ENCODE measurements at regions not wholly inside any gene's neighbourhood (a gene's known extent, or its start where the extent isn't known, plus 50 kb on each side); places are given as distances from the start of the nearest gene placed in this dataset.
"Not testable (repeated sequence)": the region's sequence is repeated elsewhere in the genome, so short reads cannot be mapped to it uniquely, and the experiment has no call there.

DNA sequence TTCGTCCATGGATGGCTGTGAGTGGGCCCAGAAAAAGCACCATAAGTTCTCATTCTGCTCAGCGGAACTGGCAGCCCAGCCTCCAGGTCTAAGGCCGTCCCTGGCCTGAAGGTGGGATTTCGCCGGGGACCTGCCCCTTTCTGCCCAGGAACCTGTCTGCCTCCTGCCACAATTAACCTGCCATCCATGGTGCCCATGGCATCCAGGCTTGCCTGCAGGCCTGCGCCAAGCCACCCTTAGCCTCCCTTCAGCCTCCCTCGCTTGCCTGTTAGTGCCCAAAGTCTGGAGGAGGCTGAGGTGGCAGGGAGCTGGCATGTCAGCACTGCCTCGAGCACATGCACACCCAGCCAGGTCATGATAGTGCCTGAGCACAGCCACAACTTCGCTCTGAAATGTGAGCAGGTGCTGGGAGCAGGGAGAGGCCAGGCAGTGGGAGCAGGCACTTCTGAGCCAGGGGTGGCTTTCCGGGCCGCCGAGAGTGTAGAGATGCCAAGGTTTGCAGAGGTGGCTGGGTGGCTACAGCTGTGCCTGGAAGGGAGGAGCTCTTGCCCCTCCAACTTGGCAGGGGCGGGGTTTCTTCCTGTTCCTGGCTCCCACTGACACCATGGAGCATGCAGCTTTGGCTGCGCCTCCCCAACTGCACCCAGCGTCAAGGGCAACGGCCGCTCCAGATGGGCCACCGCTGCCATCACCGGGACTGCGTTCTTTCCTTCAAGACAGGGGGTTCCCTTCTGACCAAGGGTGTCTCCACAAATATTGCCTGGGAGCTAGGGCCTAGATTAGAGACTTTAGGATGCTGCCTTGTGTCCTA, 648.9 kb upstream of the VRK2 start:
- in situ Hi-C loops (cut with HindIII; ENCODE audit: low sequenced_read_pairs), result no loop called here

DNA sequence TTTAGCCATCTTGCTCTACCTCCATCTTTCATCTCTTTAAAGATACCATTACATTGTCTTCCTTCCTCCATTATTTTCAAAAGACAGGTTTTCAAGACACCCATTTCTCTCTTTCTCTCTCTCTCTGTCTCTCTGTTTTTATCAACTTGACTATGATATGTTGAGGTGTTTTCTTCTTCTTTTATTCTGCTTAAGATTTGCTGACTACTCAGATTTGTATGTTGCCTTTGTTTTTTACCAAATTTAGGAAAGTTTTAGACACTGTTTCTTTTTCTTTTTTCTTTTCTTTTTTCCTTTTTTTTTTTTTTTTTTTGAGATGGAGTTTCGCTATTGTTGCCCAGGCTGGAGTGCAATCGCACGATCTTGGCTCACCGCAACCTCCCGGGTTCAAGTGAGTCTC, 647.5 kb upstream of the VRK2 start:
- in situ Hi-C loops (cut with HindIII; ENCODE audit: low sequenced_read_pairs), result no loop called here

GRCh38 chr2:57402096-57402495, 644.5 kb upstream of the VRK2 start:
- in situ Hi-C loops (cut with HindIII; ENCODE audit: low sequenced_read_pairs), result no loop called here

GRCh38 chr2:57402755-57403154, 643.9 kb upstream of the VRK2 start:
- in situ Hi-C loops (cut with HindIII; ENCODE audit: low sequenced_read_pairs), result no loop called here

DNA sequence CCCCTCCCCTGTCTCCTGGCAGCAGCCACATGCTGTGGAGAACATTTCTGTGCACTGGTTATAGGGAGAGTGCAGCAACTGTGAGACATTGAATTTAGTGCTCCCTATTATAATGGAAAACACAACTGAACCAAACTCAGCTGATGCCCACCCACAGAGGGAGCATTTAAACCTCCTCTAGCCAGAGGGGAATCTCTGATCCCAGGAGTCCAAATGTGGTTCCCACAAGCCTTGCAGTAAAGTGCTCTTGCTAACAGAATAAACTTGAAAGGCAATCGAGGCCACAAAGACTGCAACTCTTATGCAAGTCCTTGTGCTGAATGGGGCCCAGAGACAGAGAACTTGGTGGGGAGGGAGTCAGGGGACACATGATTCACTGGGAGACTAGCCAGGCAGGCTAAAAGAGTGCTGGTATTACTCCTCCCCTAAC, 638.8 kb upstream of the VRK2 start:
- in situ Hi-C loops (cut with HindIII; ENCODE audit: low sequenced_read_pairs), result no loop called here

DNA sequence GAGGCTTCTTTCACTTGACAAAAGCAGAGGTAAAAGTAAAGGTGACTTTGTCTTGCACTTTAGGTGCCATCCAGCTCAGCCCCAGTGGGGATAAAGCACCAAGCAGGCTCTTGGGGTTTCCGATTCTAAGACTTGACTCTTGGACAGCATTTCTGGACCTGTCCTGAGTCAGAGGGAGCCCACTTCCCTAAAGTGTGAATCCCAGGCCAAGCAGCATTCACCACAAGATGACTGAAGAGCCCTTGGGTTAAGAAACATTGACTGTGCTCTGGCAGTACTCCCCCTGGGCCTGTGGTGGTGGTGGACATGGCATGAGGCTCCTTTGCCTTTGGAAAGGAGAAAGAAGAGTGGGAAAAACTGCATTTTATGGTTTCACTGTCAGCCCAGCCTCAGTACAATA, 638.0 kb upstream of the VRK2 start:
- in situ Hi-C loops (cut with HindIII; ENCODE audit: low sequenced_read_pairs), result no loop called here

- in situ Hi-C loops (cut with HindIII; ENCODE audit: low sequenced_read_pairs), result no loop called here
Measured at GRCh38 chr2:57417007-57417406, 629.6 kb upstream of the VRK2 start.

GRCh38 chr2:57418859-57419346, 627.7 kb upstream of the VRK2 start:
- in situ Hi-C loops (cut with HindIII; ENCODE audit: low sequenced_read_pairs), result not testable (repeated sequence)

- in situ Hi-C loops (cut with HindIII; ENCODE audit: low sequenced_read_pairs), result no loop called here
Measured at GRCh38 chr2:57429831-57430230, 616.8 kb upstream of the VRK2 start.

- in situ Hi-C loops (cut with HindIII; ENCODE audit: low sequenced_read_pairs), result no loop called here
Measured at GRCh38 chr2:57432528-57432927, 614.1 kb upstream of the VRK2 start.

DNA sequence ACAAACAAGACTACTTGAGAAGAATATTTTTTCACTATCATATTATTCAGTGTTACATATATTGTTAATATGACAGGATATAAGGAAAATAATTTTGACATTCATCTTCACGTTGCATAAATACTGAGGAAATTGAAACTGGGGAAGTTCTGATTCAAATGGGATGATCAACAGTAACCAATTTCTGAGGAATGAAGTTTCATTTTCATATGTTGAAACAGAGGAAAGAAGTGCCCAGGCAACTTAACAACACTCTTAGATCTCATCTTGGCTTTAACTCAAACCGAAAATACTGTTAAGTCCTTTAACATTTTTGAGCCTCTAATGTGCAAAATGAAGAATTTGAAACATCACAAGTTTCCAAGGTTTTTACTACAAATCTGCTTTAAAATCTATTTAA, 612.2 kb upstream of the VRK2 start:
- in situ Hi-C loops (cut with HindIII; ENCODE audit: low sequenced_read_pairs), result no loop called here

GRCh38 chr2:57434972-57435371, 611.6 kb upstream of the VRK2 start:
- in situ Hi-C loops (cut with HindIII; ENCODE audit: low sequenced_read_pairs), result no loop called here

GRCh38 chr2:57437077-57437476, 609.5 kb upstream of the VRK2 start:
- in situ Hi-C loops (cut with HindIII; ENCODE audit: low sequenced_read_pairs), result no loop called here

DNA sequence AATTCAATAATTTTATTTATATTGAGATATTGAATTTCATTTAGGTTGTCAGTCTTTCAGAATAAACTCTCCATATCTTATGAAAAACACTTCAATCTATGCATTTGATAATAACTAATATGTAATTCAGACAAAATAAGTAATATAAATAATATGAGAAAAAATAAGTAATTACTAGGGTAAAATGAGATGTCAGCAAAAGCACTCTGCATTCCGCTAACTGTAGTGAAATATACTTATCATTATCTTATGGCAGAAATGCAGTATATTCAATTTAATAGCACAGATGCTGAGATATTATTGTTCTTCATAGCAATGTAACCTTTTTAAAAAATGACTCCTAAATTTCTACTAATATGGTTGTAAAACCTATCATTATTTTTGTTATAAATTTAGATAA, 606.2 kb upstream of the VRK2 start:
- in situ Hi-C loops (cut with HindIII; ENCODE audit: low sequenced_read_pairs), result no loop called here

- in situ Hi-C loops (cut with HindIII; ENCODE audit: low sequenced_read_pairs), result no loop called here
Measured at GRCh38 chr2:57443086-57443485, 603.5 kb upstream of the VRK2 start.

GRCh38 chr2:57443973-57444521, 602.6 kb upstream of the VRK2 start:
- in situ Hi-C loops (cut with HindIII; ENCODE audit: low sequenced_read_pairs), result no loop called here

GRCh38 chr2:57444752-57445430, 601.7 kb upstream of the VRK2 start:
- in situ Hi-C loops (cut with HindIII; ENCODE audit: low sequenced_read_pairs), result no loop called here

GRCh38 chr2:57448816-57449215, 597.8 kb upstream of the VRK2 start:
- in situ Hi-C loops (cut with HindIII; ENCODE audit: low sequenced_read_pairs), result no loop called here

- in situ Hi-C loops (cut with HindIII; ENCODE audit: low sequenced_read_pairs), result no loop called here
Measured at GRCh38 chr2:57450170-57450569, 596.4 kb upstream of the VRK2 start.

GRCh38 chr2:57452634-57453033, 594.0 kb upstream of the VRK2 start:
- in situ Hi-C loops (cut with HindIII; ENCODE audit: low sequenced_read_pairs), result no loop called here

DNA sequence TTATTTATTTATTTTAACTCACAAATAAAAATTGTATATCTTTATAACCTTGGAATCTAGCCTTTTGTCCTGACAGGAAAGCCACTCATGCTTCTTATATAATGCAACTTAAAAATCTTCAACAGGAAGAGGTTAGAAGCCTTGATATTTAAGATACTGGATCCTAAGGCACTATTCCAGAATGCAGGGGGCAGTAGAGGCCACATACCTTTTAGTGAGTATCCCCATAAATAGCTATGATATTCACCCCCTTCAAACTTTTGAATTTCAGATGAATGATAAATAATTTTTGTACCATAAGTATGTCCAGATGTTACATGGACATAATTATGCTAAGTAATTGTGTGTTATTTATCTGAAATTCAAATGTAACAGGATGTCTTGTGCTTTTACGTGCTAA, 592.7 kb upstream of the VRK2 start:
- in situ Hi-C loops (cut with HindIII; ENCODE audit: low sequenced_read_pairs), result no loop called here

Measured in DLD1 (cell line).